HG02885 (cell line): ENCODE measurements at regions not wholly inside any gene's neighbourhood (a gene's known extent, or its start where the extent isn't known, plus 50 kb on each side); places are given as distances from the start of the nearest gene placed in this dataset.

Source experiments
- ATAC-seq: cut with Tn5 transposase; IDR thresholded peaks from one replicate; pipeline ENCODE4 v1.9.1; 2021; ENCODE audit warnings: mild to moderate bottlenecking; ENCODE audit not compliant: unreplicated experiment, poor library complexity

DNA sequence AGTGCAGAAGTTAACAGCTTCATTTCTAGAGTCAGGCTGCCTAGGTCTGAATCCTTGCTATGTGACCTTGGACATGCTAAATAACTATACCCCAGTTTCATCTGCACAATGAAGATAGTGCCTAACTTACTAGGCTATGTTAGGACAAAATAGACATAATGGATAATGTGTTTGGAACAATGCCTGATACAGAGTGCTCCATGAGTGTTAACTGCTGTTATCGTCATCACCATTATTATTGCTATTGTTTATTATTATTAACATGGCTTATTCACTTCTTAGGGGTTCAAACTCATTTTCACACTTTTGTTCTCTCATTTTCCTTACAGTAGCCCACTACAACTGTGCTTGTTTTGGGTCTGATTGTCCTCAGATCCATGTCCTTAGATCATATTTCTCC lies 467.7 kb downstream of the SH2D1A start:
- ATAC-seq = no peak

DNA sequence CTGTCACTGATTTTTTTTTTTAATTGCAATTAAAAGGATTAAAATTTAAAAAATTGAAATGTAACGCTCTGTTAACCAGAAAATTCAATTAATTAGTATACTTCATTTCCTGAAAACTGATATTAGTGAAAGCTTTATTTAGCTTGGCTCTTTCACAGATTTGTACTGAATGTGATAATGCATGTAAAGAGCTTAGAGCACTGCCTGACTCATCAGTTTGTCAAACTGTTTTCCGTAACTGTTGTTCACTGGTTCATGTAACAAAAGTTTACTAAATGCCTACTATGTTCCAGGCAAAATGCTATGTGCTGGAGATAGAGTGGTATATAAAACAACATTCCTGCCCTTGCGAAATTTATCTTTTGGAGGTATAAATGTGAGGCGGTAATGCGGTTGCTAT lies 471.7 kb downstream of the SH2D1A start:
- no peak for ATAC-seq

DNA sequence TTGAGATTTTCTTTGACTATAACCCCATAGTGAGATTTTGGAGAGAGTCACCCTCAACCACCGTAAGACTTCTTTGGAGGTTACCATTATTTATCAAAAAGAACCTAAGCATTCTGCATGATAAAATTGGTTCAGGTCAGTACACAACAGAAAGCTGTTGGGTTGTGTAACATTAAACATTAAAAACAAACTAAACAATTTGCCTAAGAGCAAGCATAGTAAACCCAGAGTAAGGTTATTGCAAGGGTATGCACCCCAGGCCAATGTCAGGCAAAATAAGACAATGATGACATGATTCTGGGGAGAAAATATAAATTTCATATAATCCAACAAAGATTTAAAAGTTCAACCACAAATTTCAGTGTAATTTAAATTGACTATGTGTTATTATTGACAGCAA lies 472.4 kb downstream of the SH2D1A start:
- ATAC-seq = no peak

DNA sequence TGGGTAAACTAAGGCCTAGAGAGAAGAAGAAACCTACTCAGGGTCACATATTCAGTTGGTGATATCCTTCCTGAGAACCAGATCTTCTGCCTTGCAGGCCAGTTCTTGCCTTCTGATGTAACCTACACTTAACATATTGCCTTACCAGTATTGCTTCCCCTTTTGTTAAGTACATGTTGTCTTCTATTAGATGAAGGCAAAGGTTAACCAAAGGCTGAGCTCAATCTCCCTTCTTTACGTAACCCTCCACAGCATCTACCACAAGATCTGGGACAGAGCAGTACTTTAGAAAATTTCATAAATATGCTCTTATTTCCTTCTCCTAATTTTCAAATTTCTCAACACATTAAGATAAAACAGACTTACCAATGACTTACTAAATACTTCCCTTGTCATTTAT lies 474.4 kb downstream of the SH2D1A start:
- no peak for ATAC-seq

DNA sequence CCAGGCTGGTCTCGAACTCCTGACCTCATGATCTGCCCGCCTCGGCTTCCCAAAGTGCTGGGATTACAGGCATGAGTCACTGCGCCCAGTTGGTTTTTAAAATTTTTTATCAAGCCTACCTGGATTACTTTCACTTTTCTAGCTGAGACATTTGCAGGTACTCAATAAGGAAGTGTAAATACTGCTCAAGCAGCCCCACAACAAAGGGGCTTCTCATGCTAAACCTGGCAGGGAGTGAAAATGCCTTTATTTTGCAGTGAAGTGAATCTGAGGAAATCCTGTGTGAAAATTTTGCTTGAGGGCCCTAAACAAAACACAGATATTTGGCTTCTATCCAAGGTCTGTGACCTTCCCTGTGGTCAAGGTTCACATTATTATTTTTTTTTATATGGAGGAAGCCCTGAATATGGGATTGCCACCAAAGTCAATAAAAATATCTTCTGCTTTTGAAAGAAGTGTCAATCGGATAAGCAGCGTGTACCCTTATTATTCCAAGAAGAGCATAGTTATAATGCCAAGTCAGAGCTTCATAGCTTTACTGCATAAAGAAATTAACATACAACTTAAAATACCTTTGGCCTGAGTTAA lies 481.0 kb downstream of the SH2D1A start:
- no peak for ATAC-seq

DNA sequence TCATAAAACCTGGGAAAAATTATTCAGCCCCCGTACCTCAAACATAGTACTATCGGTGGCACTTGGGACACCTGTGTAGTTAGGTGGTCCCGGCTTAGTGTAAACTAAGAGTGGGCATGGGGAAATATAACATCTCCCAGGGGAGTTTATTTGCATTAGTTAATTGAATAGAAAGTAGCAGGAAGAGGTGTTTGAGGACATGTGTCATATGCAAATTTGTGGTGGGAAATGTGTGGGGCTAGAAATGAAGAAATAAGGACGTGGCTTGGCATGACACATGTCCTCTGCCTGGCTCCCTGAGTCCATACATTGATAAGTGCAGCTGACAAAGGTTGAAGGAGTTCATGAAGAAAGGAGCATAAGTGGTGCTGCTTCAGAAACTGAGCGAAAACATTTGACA lies 483.6 kb downstream of the SH2D1A start:
- no peak for ATAC-seq

DNA sequence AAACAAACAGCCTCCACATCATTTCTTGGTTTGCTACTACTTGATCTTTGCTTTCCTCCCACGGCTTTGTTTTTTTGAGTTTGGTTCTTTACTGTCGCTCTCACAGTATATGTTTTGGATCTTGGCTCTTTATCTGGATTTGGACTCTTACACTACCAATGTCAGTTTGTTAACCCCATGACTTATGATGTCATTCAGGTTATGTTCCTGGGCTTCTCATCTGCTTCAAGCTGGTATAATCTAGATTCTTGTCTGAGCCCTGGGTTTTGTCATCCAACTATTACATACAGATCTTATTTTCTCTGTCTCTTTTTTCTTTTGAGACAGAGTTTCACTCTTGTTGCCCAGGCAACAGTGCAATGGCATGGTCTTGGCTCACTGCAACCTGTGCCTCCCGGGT lies 482.9 kb upstream of the TEX13C start:
- ATAC-seq = no peak

DNA sequence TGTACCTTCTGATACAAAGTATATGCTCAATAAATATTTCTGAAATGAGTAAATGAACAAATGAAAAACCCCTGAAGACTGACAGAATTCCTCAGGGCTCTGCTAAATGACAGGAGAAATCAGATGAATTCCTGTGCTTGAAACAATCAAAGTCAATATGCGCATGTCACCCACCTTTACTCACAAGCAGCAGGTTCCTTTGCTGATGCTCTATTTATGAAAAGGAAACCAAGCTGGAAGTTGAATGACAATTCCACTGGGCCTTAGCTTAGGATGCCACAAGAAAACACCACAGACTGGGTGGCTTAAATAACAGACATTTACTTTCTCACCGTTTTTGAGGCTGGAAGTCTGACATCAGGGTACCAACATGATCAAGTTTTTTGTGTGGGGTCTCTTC lies 477.5 kb upstream of the TEX13C start:
- ATAC-seq = no peak

DNA sequence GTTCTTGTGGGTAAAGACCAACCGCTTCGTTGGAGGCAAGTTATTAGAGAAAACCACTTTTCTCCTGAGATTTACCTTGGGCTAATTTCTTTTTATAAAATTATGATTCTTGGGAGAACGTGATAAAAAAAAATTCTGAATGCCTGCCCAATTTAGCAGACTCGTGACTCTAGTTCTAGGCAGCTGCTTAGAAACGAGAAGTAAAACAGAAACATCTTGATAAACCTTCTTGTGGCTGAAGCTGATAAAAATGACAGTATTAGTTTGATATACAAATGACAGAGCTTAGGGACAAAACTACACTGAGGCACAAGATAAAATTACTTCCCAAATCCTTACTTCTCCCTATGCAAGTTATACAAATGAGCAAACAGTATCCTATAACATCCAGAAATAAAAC lies 458.9 kb upstream of the TEX13C start:
- no peak for ATAC-seq

DNA sequence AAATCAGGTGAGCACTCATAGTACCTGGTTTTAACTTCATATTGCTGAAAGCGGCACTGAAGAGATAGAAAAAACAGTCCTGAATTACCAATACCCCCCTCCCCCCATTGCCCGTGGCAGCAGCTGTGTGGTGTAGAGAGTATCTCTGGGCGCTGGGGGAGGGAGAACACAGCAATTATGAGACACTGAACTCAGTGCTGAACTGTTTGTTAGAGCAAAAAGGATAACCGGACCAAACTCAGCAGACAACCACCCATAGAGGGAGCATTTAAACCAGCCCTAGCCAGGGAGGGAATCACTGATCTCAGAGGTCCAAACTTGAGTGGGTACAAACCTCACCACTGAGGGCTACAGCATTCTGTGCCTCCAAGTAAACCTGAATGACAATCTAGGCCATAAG lies 457.4 kb upstream of the TEX13C start:
- ATAC-seq = no peak

DNA sequence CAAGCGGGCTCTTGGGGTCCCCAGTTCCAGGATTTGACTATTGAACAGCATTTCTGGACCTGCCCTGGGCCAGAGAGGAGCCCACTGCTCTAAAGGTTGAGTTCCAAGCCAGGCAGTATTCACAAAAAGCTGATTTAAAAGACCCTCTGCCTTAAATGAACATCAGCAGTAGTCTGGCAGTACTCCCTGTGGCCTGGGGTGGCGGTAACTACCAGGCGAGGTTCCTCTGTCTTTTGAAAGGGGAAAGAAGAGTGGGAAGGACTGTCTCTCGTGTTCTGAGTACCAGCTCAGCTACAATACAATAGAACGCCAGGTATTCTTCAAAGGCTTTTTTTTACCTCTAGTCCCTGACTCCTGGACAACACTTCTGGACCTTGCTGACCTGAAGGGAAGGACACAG lies 456.4 kb upstream of the TEX13C start:
- no peak for ATAC-seq

DNA sequence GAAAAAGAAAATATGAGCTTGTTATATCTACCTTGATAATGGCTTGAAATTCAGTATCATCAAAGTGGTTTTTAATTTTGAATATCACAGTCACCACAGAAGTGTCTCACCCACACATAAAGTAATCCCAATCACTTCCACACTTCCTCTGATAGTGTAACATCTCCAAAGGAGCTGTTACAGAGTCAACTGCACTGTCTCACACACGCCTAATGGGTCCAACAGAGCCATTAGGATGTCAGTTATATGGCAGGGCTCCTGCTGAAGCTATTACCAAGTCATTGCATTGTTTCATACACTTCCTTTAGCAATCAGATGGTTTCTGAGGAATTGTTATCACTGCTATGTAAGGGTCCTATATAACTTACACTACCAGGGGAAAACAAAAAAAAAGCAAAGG lies 432.1 kb upstream of the TEX13C start:
- ATAC-seq = no peak

DNA sequence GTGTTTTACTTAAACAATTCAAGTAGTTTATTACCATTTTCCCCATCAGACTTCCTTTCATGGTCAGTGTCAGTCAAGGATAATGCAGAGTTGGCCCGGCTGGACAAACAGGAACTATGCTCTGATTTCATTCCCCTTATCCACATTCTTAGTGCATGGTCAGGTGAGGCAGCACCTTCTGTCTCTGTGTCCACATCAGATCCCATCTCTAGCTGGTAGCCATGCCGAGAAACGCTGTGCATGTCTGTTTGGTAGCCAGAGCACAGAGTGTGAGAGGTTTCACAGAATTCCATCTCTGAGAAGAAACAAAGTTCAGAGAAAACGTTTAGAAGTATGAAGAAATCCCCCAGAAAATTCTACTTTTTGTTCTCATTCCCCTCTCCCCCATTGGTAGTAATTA lies 423.7 kb upstream of the TEX13C start:
- no peak for ATAC-seq

DNA sequence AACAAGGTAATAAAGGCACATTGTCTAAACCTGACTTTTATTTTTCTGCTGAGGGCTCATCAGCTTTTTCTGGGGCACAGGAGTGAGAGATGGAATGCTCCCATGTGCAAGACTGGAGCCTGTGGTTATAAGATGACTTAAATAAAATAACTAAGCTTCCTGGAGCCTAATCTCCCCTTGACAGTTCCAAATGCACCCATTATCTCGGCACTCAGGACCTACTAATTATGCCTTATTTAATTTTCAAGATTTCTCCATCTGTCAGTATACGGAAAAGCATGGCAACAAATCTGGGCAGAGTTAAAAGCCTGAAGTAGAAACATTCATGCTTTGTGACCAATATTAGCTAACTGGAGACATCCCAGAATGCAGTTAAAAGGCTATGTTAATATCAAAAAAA lies 416.7 kb upstream of the TEX13C start:
- no peak for ATAC-seq

DNA sequence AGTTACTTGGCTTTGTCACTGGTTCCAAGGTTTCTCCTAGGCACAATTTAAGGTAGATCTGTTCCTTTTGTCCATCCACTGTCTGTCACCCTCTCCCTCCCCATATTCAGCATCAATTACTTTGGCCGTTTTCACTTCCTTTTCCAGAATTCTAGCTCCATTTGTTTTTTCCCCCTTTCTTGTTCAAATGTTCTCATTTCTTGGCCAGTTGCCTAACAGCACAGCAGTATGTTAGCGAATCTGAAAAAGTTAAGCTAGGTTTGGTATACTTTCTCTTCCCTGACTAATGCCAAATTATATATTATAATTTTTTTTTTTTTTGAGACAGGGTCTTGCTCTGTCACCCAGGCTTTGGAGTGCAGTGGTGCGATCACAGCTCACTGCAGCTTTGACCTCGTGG lies 409.1 kb upstream of the TEX13C start:
- no peak for ATAC-seq

DNA sequence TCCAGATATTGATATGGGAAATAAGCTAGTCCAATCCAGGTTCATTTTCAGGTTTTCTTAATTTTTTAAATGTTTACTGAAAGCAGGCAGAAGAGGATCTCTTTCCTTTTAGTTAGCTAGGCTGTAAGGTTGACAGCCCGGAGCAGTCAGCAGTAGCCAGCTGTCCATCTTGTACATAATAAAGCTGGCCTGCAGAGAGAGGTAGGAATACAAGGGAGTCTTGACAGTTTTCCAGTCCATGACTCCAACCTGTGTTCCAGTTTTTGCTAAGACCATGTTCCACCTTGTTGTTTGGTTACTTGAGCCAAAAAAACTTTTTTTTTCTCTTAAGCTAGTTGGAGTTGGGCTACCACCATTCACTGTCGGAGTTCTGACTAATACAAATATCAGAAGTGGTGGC lies 402.7 kb upstream of the TEX13C start:
- no peak for ATAC-seq

DNA sequence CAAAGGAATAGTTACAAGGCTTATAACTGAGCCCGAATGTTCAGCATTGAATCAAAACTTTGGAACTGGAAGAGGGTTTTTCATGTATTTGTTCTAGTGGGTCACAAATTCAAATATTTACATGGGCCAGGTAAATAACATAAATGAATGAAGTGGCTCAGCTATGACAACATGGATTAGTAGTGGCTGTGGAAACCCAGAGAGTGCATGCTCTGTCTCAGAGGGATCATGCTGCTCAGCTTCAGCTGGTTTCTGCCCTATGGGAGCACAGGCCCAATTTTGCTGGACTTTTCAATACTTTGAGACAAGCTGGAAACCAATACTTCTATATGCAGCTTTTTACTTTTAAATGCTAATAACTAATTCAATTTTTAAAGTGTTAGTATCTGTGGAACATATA lies 394.0 kb upstream of the TEX13C start:
- no peak for ATAC-seq

DNA sequence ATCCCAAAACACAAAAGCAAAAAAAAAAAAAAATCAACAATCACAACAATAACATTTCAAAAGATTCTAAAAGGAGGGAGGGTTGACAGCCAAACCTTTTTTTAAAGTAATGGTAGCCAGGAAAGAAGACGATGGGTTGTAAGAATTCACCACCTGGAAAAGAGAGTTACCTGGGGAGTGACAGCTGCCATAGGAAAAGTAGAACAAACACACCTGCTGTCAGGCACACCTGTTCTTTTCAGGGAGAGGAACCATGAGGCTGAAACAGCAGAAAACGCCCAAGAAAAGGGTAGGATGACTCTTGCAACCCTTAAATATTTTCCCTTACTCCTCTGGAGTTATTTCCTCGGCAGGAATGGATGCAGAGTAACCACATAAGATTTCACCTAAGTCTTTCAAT lies 388.4 kb upstream of the TEX13C start:
- ATAC-seq = no peak

DNA sequence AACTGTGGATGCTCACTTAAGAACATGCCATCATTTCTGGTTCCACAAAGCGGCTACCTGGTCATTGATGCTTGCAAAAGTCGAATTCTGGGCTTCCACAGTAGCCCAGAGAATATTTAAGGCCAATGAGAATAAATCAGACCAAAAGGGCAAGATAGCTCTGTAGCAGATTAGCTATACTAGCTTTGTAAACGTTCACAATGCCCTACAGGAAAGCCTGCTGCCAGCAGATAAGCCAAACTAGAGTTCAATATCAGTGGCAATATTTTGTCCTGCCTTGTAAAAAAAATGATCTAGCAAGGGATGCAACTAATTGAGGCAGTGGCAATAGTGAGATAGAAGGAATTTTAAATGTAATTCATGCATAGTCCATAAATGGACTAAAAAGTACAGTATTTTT lies 387.7 kb upstream of the TEX13C start:
- no peak for ATAC-seq

DNA sequence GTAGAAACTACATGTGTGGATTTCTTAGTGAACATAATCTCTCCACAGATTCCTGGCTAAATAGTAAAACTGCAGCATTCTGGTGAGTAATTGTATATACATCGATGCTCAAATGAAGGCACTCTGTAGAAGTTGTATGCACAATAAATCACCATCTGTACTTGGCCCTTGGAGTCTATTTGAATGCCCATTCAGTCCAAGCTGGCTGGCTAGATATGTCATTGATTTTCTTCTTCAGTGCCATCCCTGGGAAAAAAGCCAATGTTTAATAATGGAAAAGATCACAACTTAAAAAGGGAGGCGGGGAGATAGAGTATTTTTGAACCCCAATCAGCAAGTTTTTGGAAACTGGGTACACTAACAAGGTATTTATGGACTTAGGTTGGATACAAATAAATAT lies 381.0 kb upstream of the TEX13C start:
- ATAC-seq = no peak

DNA sequence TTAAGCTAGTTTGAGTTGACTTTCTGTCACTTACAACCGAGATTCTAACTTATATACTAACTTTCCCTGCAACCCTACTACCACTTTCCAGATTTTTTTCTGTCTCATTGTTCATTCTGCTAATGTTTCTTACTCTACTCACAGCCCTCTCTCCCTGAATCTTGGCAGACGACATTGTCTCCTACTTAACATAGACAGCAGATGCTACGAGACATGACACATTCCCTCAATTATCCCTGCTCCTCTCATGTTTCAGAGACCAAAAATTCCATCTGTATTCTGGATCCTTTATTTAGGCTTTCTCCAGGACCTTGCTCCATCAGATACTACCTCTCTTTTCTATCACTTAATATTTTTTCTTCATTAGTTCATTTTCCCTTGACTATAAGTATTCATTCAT lies 379.1 kb upstream of the TEX13C start:
- no peak for ATAC-seq

DNA sequence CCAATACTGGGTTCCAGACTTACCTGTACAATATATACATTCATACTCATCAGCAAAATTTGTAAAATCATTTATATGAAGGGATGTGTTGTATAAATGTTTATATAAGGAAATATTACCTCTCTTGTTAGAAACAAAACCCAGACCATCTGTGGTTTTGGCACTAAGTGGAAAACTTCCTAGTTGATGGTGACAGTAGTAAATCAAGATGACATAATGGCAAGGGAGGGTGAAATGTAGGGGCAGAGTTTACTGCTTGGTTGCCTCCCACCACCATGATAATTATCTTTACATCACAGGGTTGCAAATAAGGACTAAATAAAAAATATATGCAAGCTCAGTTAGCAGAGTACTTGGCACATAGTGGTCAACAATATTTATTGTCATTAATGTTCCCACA lies 365.3 kb upstream of the TEX13C start:
- no peak for ATAC-seq

DNA sequence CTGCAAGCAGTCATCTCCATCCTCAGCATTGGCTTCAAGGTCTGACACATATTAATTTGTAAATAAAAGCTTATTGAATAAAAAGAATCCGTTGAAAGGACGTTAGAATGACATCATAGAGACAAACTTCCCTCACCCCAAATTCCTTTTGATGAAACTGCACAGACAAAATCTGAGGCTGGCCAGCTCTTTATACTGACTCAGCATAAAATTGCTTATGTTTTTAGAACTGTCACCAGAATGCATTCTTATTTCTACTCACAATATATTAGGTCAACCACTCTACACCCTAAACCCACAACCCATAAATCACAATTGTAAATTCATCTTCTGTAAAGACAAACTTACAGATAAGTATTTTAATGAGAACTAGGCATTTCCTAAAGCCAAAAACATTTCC lies 359.2 kb upstream of the TEX13C start:
- no peak for ATAC-seq
